SK-N-MC (cell line): ENCODE measurements at regions not wholly inside any gene's neighbourhood (a gene's known extent, or its start where the extent isn't known, plus 50 kb on each side); places are given as distances from the start of the nearest gene placed in this dataset.

ENCODE experiments used
- EZH2 ChIP-seq: fragments of 200-600 bp; sonication (generic); IDR thresholded peaks from one replicate; pipeline ENCODE4 v1.6.1; 2017; ENCODE audit warnings: antibody characterized with exemption
- POLR2AphosphoS5 ChIP-seq: IDR thresholded peaks from 2 replicates; pipeline ENCODE4 v1.6.1; 2012; ENCODE audit warnings: mild to moderate bottlenecking, low read depth, low read length, borderline replicate concordance

DNA sequence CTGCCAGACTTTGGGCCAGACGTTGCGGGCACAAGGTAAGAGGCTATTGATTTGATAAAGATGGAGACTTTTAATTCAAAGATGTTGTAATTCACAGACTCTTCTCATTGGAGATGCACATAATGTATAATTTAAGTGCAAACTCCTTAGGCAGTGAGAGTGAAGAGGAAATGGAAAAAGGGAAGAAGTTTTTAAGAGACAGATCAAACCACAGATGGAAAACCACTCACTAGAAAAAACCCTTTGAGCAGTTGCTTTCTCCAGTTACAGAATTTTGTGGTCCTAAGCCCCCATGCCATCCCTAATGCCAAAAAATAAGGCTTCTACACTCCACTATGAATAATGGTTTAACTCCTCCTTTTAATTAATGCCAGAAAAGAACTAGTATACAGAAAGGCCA is 977.1 kb upstream of the PRKX start:
- TF ChIP-seq EZH2 (no peak), POLR2AphosphoS5 (no peak)
